Endothelial cell of umbilical vein (primary cell): ENCODE measurements at regions not wholly inside any gene's neighbourhood (a gene's known extent, or its start where the extent isn't known, plus 50 kb on each side); places are given as distances from the start of the nearest gene placed in this dataset.

ENCODE experiments used
- BruUV-seq: library from RNA; stranded (reverse); fragments of 400-500 nt; replicated peaks from 2 replicates; lab custom pipeline; 2021; lab: Mats Ljungman, UMichigan
- CTCF ChIA-PET: fragments of 300-600, 350-600 bp; sonication (Branson Sonifier 250); formaldehyde crosslinking; loops from one replicate; lab custom pipeline; 2021; ENCODE audit warnings: antibody characterized with exemption, inconsistent platforms; lab: Charles Lee
- POLR2A ChIA-PET: fragments of 300-600, 350-600 bp; sonication (Branson Sonifier 250); formaldehyde crosslinking; loops from one replicate; lab custom pipeline; 2021; ENCODE audit warnings: antibody characterized with exemption, inconsistent platforms; lab: Charles Lee
- DNase-seq: peaks from one replicate; pipeline ENCODE4 v3.0.0-alpha.2; 2011; ENCODE audit warnings: low read depth, low spot score
- FAIRE-seq: peaks from 2 replicates; lab custom pipeline; 2011; peaks lifted over from hg19 to GRCh38; lab: Jason Lieb, UNC
- H2AFZ ChIP-seq: 2 replicates; pipeline ENCODE4 v1.6.0; 2012; ENCODE audit warnings: low read depth, low read length, control low read depth, inconsistent platforms
- H3K27ac ChIP-seq: 2 replicates; pipeline ENCODE4 v1.5.1; 2011; ENCODE audit warnings: low read depth, mild to moderate bottlenecking, control low read depth, low read length, moderate library complexity; ENCODE audit not compliant: insufficient read depth
- H3K27me3 ChIP-seq, 2 experiments: 2 replicates each; pipeline versions ENCODE4 v1.6.0 to v1.6.1; 2011; ENCODE audit warnings: low read length in 2 of 2, mixed read lengths in 1 of 2; ENCODE audit not compliant: control insufficient read depth in 2 of 2, insufficient read depth in 2 of 2
- H3K36me3 ChIP-seq, 2 experiments: 2 replicates in 1 of 2; 3 replicates in 1 of 2; pipeline ENCODE4 v1.5.1; 2011; ENCODE audit warnings: low read length in 2 of 2, mild to moderate bottlenecking in 1 of 2, moderate library complexity in 1 of 2; ENCODE audit not compliant: control insufficient read depth in 2 of 2, insufficient read depth in 2 of 2; ENCODE audit errors: extremely low read depth in 1 of 2
- H3K4me1 ChIP-seq: 3 replicates; pipeline ENCODE4 v1.5.1; 2011; ENCODE audit warnings: mild to moderate bottlenecking, low read length; ENCODE audit not compliant: control insufficient read depth, insufficient read depth; ENCODE audit errors: extremely low read depth
- H3K4me2 ChIP-seq: 2 replicates; pipeline ENCODE4 v1.6.1; 2011; ENCODE audit warnings: low read length, control low read depth, mixed read lengths; ENCODE audit not compliant: insufficient read depth
- H3K4me3 ChIP-seq, 3 experiments: fragments of 200-600 bp in 1 of 3; sonication (generic), shearing (Covaris generic) in 1 of 3; replicated peaks in 1 of 3; 2 replicates each; pipeline ENCODE4 v1.5.1; 2011 to 2016; ENCODE audit warnings: control low read depth in 3 of 3, low read length in 3 of 3, mild to moderate bottlenecking in 2 of 3, inconsistent platforms in 1 of 3, low read depth in 1 of 3, moderate library complexity in 1 of 3; ENCODE audit not compliant: insufficient read depth in 1 of 3
- H3K79me2 ChIP-seq: 2 replicates; pipeline ENCODE4 v1.6.0; 2012; ENCODE audit warnings: low read length, inconsistent platforms; ENCODE audit not compliant: control insufficient read depth, insufficient read depth
- H3K9ac ChIP-seq: replicated peaks from 2 replicates; pipeline ENCODE3; 2011; ENCODE audit warnings: low read length, control low read depth; ENCODE audit not compliant: insufficient read depth; ENCODE audit errors: extremely low read depth
- H3K9me1 ChIP-seq: replicated peaks from 3 replicates; pipeline ENCODE4 v1.6.0; 2011; ENCODE audit warnings: mild to moderate bottlenecking, low read length; ENCODE audit not compliant: control insufficient read depth, insufficient read depth; ENCODE audit errors: extremely low read depth
- H3K9me3 ChIP-seq: replicated peaks from 2 replicates; pipeline ENCODE4 v1.5.1; 2012; ENCODE audit warnings: low read length, inconsistent platforms; ENCODE audit not compliant: control insufficient read depth, insufficient read depth
- H4K20me1 ChIP-seq: replicated peaks from 2 replicates; pipeline ENCODE3; 2011; ENCODE audit warnings: mild to moderate bottlenecking, low read length; ENCODE audit not compliant: control insufficient read depth, insufficient read depth; ENCODE audit errors: extremely low read depth
- EZH2 ChIP-seq: IDR thresholded peaks from 2 replicates; pipeline ENCODE4 v1.6.1; 2012; ENCODE audit warnings: borderline replicate concordance, low read depth, mild to moderate bottlenecking, moderate library complexity, low read length, inconsistent platforms; ENCODE audit not compliant: severe bottlenecking
- FOS ChIP-seq: IDR thresholded peaks from 2 replicates; pipeline ENCODE4 v1.6.1; 2011; ENCODE audit warnings: mild to moderate bottlenecking, low read length, moderate library complexity, borderline replicate concordance; ENCODE audit not compliant: insufficient read depth
- GATA2 ChIP-seq: IDR thresholded peaks from 2 replicates; pipeline ENCODE4 v1.7.0; 2011; ENCODE audit warnings: low read depth, mild to moderate bottlenecking, moderate library complexity, mixed read lengths, low read length; ENCODE audit not compliant: insufficient read length, insufficient read depth
- JUN ChIP-seq: IDR thresholded peaks from 2 replicates; pipeline ENCODE4 v1.6.1; 2011; ENCODE audit warnings: borderline replicate concordance, low read depth; ENCODE audit not compliant: insufficient read length, insufficient read depth
- MYC ChIP-seq: IDR thresholded peaks from one replicate; pipeline ENCODE4 v1.6.1; 2011; ENCODE audit warnings: mild to moderate bottlenecking, low read depth, low read length
- POLR2A ChIP-seq: IDR thresholded peaks from 2 replicates; pipeline ENCODE4 v1.6.1; 2012; ENCODE audit warnings: low read depth, mild to moderate bottlenecking, control low read depth, low read length
- POLR2AphosphoS5 ChIP-seq: IDR thresholded peaks from 2 replicates; pipeline ENCODE4 v1.6.1; 2012; ENCODE audit warnings: low read depth, mild to moderate bottlenecking, control low read depth, low read length, moderate library complexity; ENCODE audit not compliant: insufficient read depth
- dilution Hi-C: fragments of 300-500 bp; cut with MboI; formaldehyde crosslinking; loops from one replicate; pipeline ENCODE4 v1.15.0; 2019; ENCODE audit warnings: low sequenced_read_pairs; ENCODE audit not compliant: extremely low pct_ligation_motif_present
- intact Hi-C: fragments of 100-400 bp; cut with micrococcal nuclease; formaldehyde crosslinking; loops from one replicate; pipeline ENCODE4 v1.10.0; 2022
- TF ChIP-seq, protein P1 (sequence below): IDR thresholded peaks from 2 replicates; pipeline ENCODE4 v1.6.1; 2011; ENCODE audit not compliant: insufficient read depth, insufficient read length
- TF ChIP-seq, protein P2 (sequence below), 2 donors: IDR thresholded peaks; 1 replicate in 1 of 2; 2 replicates in 1 of 2; pipeline ENCODE4 v1.5.1; 2011; ENCODE audit warnings: low read length in 2 of 2, mild to moderate bottlenecking in 2 of 2, moderate library complexity in 2 of 2, control low read depth in 1 of 2, inconsistent platforms in 1 of 2, low read depth in 1 of 2; ENCODE audit not compliant: insufficient read depth in 1 of 2; ENCODE audit errors: extremely low read depth in 1 of 2

DNA sequence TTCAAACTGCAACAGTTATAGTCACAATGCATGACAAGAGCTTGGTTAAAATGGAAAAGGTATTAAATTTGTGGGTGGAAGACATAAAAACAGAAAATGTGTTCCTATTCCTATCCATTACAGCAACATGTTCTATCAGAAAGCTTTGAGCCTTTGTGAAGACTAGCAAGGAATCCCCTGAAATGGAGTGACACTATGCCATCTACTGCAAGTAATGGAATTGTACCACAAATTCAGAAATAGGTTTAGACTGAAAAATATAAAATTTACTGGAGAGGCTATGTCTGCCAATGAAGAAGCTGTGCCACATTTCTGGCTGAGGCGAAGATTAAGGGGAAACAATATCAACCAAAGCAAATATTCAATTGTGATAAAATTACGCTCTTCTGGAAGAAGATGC lies 247.9 kb downstream of the ADAM29 start:
- Histone ChIP-seq H3K4me3 (no peak overlapping the region), H4K20me1 (no peaks in the 10 kb centered on the region), H2AFZ (no peak overlapping the region), H3K9me3 (peaks cover 2% of the 10 kb centered on the region), H3K36me3 (no peaks in the 10 kb centered on the region), H3K27ac (no peak overlapping the region), H3K4me2 (no peak overlapping the region), H3K27me3 (no peaks in the 10 kb centered on the region), H3K79me2 (no peaks in the 10 kb centered on the region), H3K9me1 (no peaks in the 10 kb centered on the region), H3K4me1 (no peaks in the 10 kb centered on the region), H3K9ac (no peak overlapping the region)
- DNase-seq (no peak), FAIRE-seq (no peak)
- BruUV-seq = no TSS peak
- TF ChIP-seq, protein P1, sequence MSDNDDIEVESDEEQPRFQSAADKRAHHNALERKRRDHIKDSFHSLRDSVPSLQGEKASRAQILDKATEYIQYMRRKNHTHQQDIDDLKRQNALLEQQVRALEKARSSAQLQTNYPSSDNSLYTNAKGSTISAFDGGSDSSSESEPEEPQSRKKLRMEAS = no peak
- TF ChIP-seq, protein P2, sequence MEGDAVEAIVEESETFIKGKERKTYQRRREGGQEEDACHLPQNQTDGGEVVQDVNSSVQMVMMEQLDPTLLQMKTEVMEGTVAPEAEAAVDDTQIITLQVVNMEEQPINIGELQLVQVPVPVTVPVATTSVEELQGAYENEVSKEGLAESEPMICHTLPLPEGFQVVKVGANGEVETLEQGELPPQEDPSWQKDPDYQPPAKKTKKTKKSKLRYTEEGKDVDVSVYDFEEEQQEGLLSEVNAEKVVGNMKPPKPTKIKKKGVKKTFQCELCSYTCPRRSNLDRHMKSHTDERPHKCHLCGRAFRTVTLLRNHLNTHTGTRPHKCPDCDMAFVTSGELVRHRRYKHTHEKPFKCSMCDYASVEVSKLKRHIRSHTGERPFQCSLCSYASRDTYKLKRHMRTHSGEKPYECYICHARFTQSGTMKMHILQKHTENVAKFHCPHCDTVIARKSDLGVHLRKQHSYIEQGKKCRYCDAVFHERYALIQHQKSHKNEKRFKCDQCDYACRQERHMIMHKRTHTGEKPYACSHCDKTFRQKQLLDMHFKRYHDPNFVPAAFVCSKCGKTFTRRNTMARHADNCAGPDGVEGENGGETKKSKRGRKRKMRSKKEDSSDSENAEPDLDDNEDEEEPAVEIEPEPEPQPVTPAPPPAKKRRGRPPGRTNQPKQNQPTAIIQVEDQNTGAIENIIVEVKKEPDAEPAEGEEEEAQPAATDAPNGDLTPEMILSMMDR (IDR thresholded peaks at IDR 0.05; ENCODE audit: extremely low read depth in 1 of 2, insufficient read depth in 1 of 2, low read depth in 1 of 2, low read length in 2 of 2) = no peak
- TF ChIP-seq EZH2 = no peak
- no peak for TF ChIP-seq FOS
- no peak for TF ChIP-seq JUN
- no peak for TF ChIP-seq MYC
- no peak for TF ChIP-seq GATA2
- TF ChIP-seq POLR2A = no peak
- no peak for TF ChIP-seq POLR2AphosphoS5
- ChIA-PET POLR2A (no interaction called here), CTCF (no interaction called here)
- dilution Hi-C loops (no loop called here), intact Hi-C loops (no loop called here)
